PC-9 (cell line): ENCODE measurements at regions not wholly inside any gene's neighbourhood (a gene's known extent, or its start where the extent isn't known, plus 50 kb on each side); places are given as distances from the start of the nearest gene placed in this dataset.
A peak's percentile ranks its signal among the peaks of the same experiment; 100 is the strongest.

ENCODE experiments used
- BruUV-seq: library from RNA; stranded (reverse); fragments of 400-500 nt; replicated peaks from 2 replicates; lab custom pipeline; 2021; lab: Mats Ljungman, UMichigan
- CTCF ChIA-PET: fragments of 300-600 bp; sonication (Branson Sonifier 250); formaldehyde crosslinking; loops from one replicate; lab custom pipeline; 2022; ENCODE audit warnings: antibody characterized with exemption; lab: Charles Lee
- POLR2A ChIA-PET: fragments of 300-600 bp; sonication (Branson Sonifier 250); formaldehyde crosslinking; loops from one replicate; lab custom pipeline; 2022; ENCODE audit warnings: antibody characterized with exemption; ENCODE audit not compliant: unreplicated experiment; lab: Charles Lee
- DNase-seq, 2 experiments: peaks; one replicate each; pipeline versions ENCODE4 v3.0.0 to v3.0.0-alpha.2; 2015 to 2022; ENCODE audit warnings: mixed read lengths in 1 of 2
- H2AFZ ChIP-seq: fragments of 200-600 bp; sonication (generic); 2 replicates; pipeline ENCODE4 v1.8.1; 2017; ENCODE audit warnings: antibody characterized with exemption
- H3F3A ChIP-seq: fragments of 200-600 bp; sonication (generic); 2 replicates; pipeline ENCODE4 v1.8.1; 2017; ENCODE audit warnings: antibody characterized with exemption, mild to moderate bottlenecking, low read depth; ENCODE audit not compliant: insufficient read depth
- H3K27ac ChIP-seq: fragments of 200-600 bp; sonication (generic); 2 replicates; pipeline ENCODE4 v1.6.1; 2016; ENCODE audit warnings: mixed run types
- H3K27me3 ChIP-seq: fragments of 200-600 bp; sonication (generic); 2 replicates; pipeline ENCODE4 v1.6.1; 2016; ENCODE audit warnings: low read depth, mixed run types; ENCODE audit not compliant: insufficient read depth
- H3K36me3 ChIP-seq: fragments of 200-600 bp; sonication (generic); 2 replicates; pipeline ENCODE4 v1.6.1; 2016; ENCODE audit warnings: low read depth, mixed run types
- H3K4me1 ChIP-seq: fragments of 200-600 bp; sonication (generic); replicated peaks from 2 replicates; pipeline ENCODE4 v1.6.1; 2016; ENCODE audit warnings: mixed run types; ENCODE audit not compliant: insufficient read depth
- H3K4me2 ChIP-seq: fragments of 200-600 bp; sonication (generic); 2 replicates; pipeline ENCODE4 v1.6.1; 2017; ENCODE audit warnings: mixed run types
- H3K4me3 ChIP-seq: fragments of 200-600 bp; sonication (generic); 2 replicates; pipeline ENCODE4 v1.6.1; 2016; ENCODE audit warnings: mixed run types
- H3K79me2 ChIP-seq: fragments of 200-600 bp; sonication (generic); 2 replicates; pipeline ENCODE4 v1.6.1; 2017; ENCODE audit warnings: low read depth, mixed run types
- H3K9me2 ChIP-seq: fragments of 200-600 bp; sonication (generic); 2 replicates; pipeline ENCODE4 v1.8.1; 2017; ENCODE audit warnings: mild to moderate bottlenecking; ENCODE audit not compliant: insufficient read depth
- H3K9me3 ChIP-seq: fragments of 200-600 bp; sonication (generic); 2 replicates; pipeline ENCODE4 v1.8.1; 2016; ENCODE audit warnings: low read depth; ENCODE audit not compliant: insufficient read depth
- H4K20me1 ChIP-seq: fragments of 200-600 bp; sonication (generic); 2 replicates; pipeline ENCODE4 v1.8.1; 2017; ENCODE audit not compliant: insufficient read depth
- CTCF ChIP-seq: fragments of 200-600 bp; sonication (generic); conservative IDR thresholded peaks from 2 replicates; pipeline ENCODE4 v1.6.1; 2017; ENCODE audit warnings: mixed run types, antibody characterized with exemption, mild to moderate bottlenecking, moderate library complexity
- EZH2 ChIP-seq: fragments of 200-600 bp; sonication (generic); IDR thresholded peaks from 2 replicates; pipeline ENCODE4 v1.8.0; 2017; ENCODE audit warnings: antibody characterized with exemption, low read depth
- intact Hi-C: fragments of 100-400 bp; cut with micrococcal nuclease; formaldehyde crosslinking; loops from one replicate; pipeline ENCODE4 v1.10.0; 2022; ENCODE audit not compliant: unreplicated experiment

DNA sequence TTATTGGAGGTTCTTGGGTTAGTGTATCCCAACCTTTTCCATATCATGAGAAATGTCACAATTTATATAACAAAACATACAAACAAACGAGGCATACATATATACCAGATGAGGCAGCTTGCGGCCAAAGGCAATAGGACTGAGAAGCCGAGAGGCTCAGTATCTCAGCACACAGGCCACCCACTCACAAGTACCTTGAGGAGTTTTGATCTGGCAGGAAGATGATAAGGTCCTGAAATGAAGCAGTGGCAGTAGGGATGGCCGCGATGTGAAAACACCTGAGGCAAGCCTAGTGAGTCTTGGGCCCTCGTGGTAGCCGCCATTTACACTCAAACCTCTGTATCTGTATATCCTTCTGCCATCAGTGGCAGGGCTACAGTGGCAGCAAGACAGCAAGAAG is 55.3 kb upstream of the PRPS1 start:
- H2AFZ ChIP-seq = no peak overlapping the region
- H3K4me2 ChIP-seq = no peak overlapping the region
- H3K79me2 ChIP-seq = no peaks in the 10 kb centered on the region
- H3K27me3 ChIP-seq = no peaks in the 10 kb centered on the region
- H3K36me3 ChIP-seq = no peaks in the 10 kb centered on the region
- no peak for TF ChIP-seq EZH2
- no peak for TF ChIP-seq CTCF
- POLR2A ChIA-PET = no interaction called here
- BruUV-seq = no TSS peak
- H3K4me1 ChIP-seq = peaks cover 45% of the 10 kb centered on the region
- CTCF ChIA-PET = no interaction called here
- H3K4me3 ChIP-seq = no peak overlapping the region
- H3K9me2 ChIP-seq = no peaks in the 10 kb centered on the region
- H3K9me3 ChIP-seq = peaks cover 6% of the 10 kb centered on the region
- peak overlapping the region; percentile 95; the same call in 1 of the 2 replicates for H3K27ac ChIP-seq
- DNase-seq = no peak
- no peaks in the 10 kb centered on the region for H4K20me1 ChIP-seq
- H3F3A ChIP-seq = peaks cover 39% of the 10 kb centered on the region
- intact Hi-C loops = loop anchor here (5.0 kb wide), 1 partner anchor 54 kb away; the partner anchor contains the start of gene PRPS1

DNA sequence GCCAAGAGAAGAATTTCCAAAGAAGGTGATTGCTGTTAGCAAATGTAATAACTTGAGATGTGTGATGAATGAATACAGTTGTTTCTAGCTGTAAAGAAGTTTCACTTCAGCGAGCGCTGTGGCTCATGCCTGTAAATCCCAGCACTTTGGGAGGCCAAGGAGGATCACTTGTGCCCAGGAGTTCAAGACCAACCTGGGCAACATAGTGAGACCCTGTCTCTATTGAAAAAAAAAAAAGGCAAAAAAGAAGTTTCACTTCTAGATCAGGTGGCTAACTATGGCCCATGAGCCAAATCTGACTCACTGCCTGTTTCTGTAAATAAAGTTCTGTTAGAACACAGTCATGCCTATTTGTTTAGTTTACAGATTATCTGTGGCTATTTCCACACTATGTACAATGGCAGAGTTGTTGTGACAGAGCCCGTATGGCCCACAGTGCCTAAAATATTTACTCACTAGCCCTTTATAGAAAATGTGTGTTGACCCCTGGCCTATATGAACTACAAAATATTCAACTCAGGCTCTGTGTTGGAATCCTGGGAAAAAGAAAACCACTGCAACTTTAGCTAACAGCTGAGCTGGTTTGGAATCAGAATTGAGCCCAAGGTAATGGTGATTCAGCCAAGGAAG is 54.1 kb upstream of the PRPS1 start:
- H3K9me2 ChIP-seq = no peaks in the 10 kb centered on the region
- no peaks in the 10 kb centered on the region for H3K36me3 ChIP-seq
- POLR2A ChIA-PET = no interaction called here
- H3K27ac ChIP-seq = peak overlapping the region; percentile 95
- H4K20me1 ChIP-seq = no peaks in the 10 kb centered on the region
- peaks cover 39% of the 10 kb centered on the region for H3F3A ChIP-seq
- no peak for TF ChIP-seq CTCF
- TF ChIP-seq EZH2 = no peak
- H2AFZ ChIP-seq = 0 out of 2 replicates have a peak overlapping the region, but pooled peaks have one; percentile 2
- no peak overlapping the region for H3K4me3 ChIP-seq
- peaks cover 45% of the 10 kb centered on the region for H3K4me1 ChIP-seq
- DNase-seq = peak in 1 of 2 experiments; percentile 93
- no TSS peak for BruUV-seq
- peak overlapping the region; percentile 62 for H3K4me2 ChIP-seq
- intact Hi-C loops = loop anchor here (5.0 kb wide), 1 partner anchor 53 kb away; the partner anchor contains the start of gene PRPS1
- H3K27me3 ChIP-seq = no peaks in the 10 kb centered on the region
- H3K9me3 ChIP-seq = peaks cover 6% of the 10 kb centered on the region
- H3K79me2 ChIP-seq = no peaks in the 10 kb centered on the region
- CTCF ChIA-PET = no interaction called here

GRCh38 chrX:107574711-107575110 is 53.6 kb upstream of the PRPS1 start:
- ChIA-PET POLR2A (no interaction called here), CTCF (no interaction called here)
- Histone ChIP-seq H3K4me2 (peak overlapping the region; percentile 62), H4K20me1 (no peaks in the 10 kb centered on the region), H3K4me3 (no peak overlapping the region; the same call in 1 of the 2 replicates), H3K9me2 (no peaks in the 10 kb centered on the region), H3K36me3 (no peaks in the 10 kb centered on the region), H3K4me1 (peaks cover 45% of the 10 kb centered on the region), H2AFZ (0 out of 2 replicates have a peak overlapping the region, but pooled peaks have one; percentile 2), H3K27ac (peak overlapping the region; percentile 95), H3K9me3 (peaks cover 6% of the 10 kb centered on the region), H3K27me3 (no peaks in the 10 kb centered on the region), H3F3A (peaks cover 39% of the 10 kb centered on the region), H3K79me2 (no peaks in the 10 kb centered on the region)
- BruUV-seq = no TSS peak
- intact Hi-C loops = loop anchor here (5.0 kb wide), 1 partner anchor 53 kb away; the partner anchor contains the start of gene PRPS1
- peak in 1 of 2 experiments; percentile 76 for DNase-seq
- TF ChIP-seq CTCF (no peak), EZH2 (no peak)
